Mesodermal cell (in vitro differentiated cells): ENCODE measurements at regions not wholly inside any gene's neighbourhood (a gene's known extent, or its start where the extent isn't known, plus 50 kb on each side); places are given as distances from the start of the nearest gene placed in this dataset.

Experiments used
- H3K27ac ChIP-seq: 2 replicates; pipeline ENCODE4 v1.7.0; 2013; ENCODE audit warnings: mild to moderate bottlenecking, low read depth, low read length, moderate library complexity; ENCODE audit not compliant: severe bottlenecking
- H3K36me3 ChIP-seq: 2 replicates; pipeline ENCODE4 v1.7.1; 2013; ENCODE audit warnings: mild to moderate bottlenecking, low read length, moderate library complexity; ENCODE audit not compliant: control insufficient read depth, insufficient read depth
- H3K4me1 ChIP-seq: one replicate; pipeline ENCODE4 v1.7.1; 2013; ENCODE audit warnings: mild to moderate bottlenecking, low read length; ENCODE audit not compliant: insufficient read depth, control insufficient read depth, poor library complexity, severe bottlenecking
- H3K4me3 ChIP-seq: 2 replicates; pipeline ENCODE4 v1.7.0; 2013; ENCODE audit warnings: low read length, control low read depth, mild to moderate bottlenecking; ENCODE audit not compliant: insufficient read depth, poor library complexity, severe bottlenecking; ENCODE audit errors: extremely low read depth
- H3K9me3 ChIP-seq: 2 replicates; pipeline ENCODE4 v1.7.1; 2013; ENCODE audit warnings: mild to moderate bottlenecking, low read length, moderate library complexity; ENCODE audit not compliant: control insufficient read depth
- WGBS, 2 experiments: methylation state at CpG; one replicate each; pipeline ENCODE4 v1.1.5; 2013; ENCODE audit warnings: missing lambda C conversion rate in 2 of 2; ENCODE audit not compliant: insufficient coverage in 2 of 2; 5-methylcytosine and 5-hydroxymethylcytosine counted together

GRCh38 chr18:57218281-57218680, 71.4 kb downstream of the BOD1L2 start:
- 94 to 100% methylated on average over 5 of the region's 6 CpGs for WGBS, 2 experiments
- H3K4me3 ChIP-seq: no peak overlapping the region

GRCh38 chr18:57219964-57220363, 73.1 kb downstream of the BOD1L2 start:
- Histone ChIP-seq H3K4me3 (no peak overlapping the region), H3K4me1 (no peaks in the 10 kb centered on the region), H3K27ac (no peak overlapping the region), H3K9me3 (no peaks in the 10 kb centered on the region), H3K36me3 (no peaks in the 10 kb centered on the region)

More at GRCh38 chr18:57218281-57218680, 71.4 kb downstream of the BOD1L2 start:
- no peaks in the 10 kb centered on the region for H3K36me3 ChIP-seq
- H3K4me1 ChIP-seq: no peaks in the 10 kb centered on the region
- no peaks in the 10 kb centered on the region for H3K9me3 ChIP-seq
- H3K27ac ChIP-seq: no peak overlapping the region

GRCh38 chr18:57220480-57220879, 73.6 kb downstream of the BOD1L2 start:
- WGBS, 2 experiments: 40% methylated on average over 1 of the region's 3 CpGs; no CpG with 5 or more reads in 1 of the 2 experiments
- no peaks in the 10 kb centered on the region for H3K9me3 ChIP-seq
- no peak overlapping the region for H3K4me3 ChIP-seq
- H3K36me3 ChIP-seq: no peaks in the 10 kb centered on the region
- H3K27ac ChIP-seq: no peak overlapping the region
- no peaks in the 10 kb centered on the region for H3K4me1 ChIP-seq

- Histone ChIP-seq H3K27ac (no peak overlapping the region), H3K9me3 (no peaks in the 10 kb centered on the region), H3K4me1 (no peaks in the 10 kb centered on the region), H3K4me3 (no peak overlapping the region), H3K36me3 (no peaks in the 10 kb centered on the region)
- 78 to 81% methylated on average over 8 of the region's 9 CpGs for WGBS, 2 experiments
Measured at GRCh38 chr18:57220930-57221483, 74.1 kb downstream of the BOD1L2 start.

- H3K4me3 ChIP-seq: no peak overlapping the region
- no peaks in the 10 kb centered on the region for H3K4me1 ChIP-seq
- no peaks in the 10 kb centered on the region for H3K9me3 ChIP-seq
- 48 to 64% methylated on average over 2 of the region's 4 CpGs for WGBS, 2 experiments
- H3K36me3 ChIP-seq: no peaks in the 10 kb centered on the region
- H3K27ac ChIP-seq: no peak overlapping the region
Measured at GRCh38 chr18:57223144-57223870, 76.4 kb downstream of the BOD1L2 start.

- WGBS, 2 experiments: 65 to 70% methylated on average over 7 of the region's 7 CpGs
- Histone ChIP-seq H3K36me3 (no peaks in the 10 kb centered on the region), H3K4me3 (no peak overlapping the region), H3K9me3 (no peaks in the 10 kb centered on the region), H3K27ac (no peak overlapping the region), H3K4me1 (peaks cover 5% of the 10 kb centered on the region)
Measured at GRCh38 chr18:57230861-57231585, 84.1 kb downstream of the BOD1L2 start.

GRCh38 chr18:57231864-57232263, 85.0 kb downstream of the BOD1L2 start:
- H3K36me3 ChIP-seq: no peaks in the 10 kb centered on the region
- H3K9me3 ChIP-seq: no peaks in the 10 kb centered on the region
- WGBS, 2 experiments: 81 to 100% methylated on average over 1 to 3 of the region's 3 CpGs
- H3K4me1 ChIP-seq: peaks cover 5% of the 10 kb centered on the region
- no peak overlapping the region for H3K27ac ChIP-seq
- no peak overlapping the region for H3K4me3 ChIP-seq

GRCh38 chr18:57234346-57234745, 87.5 kb downstream of the BOD1L2 start:
- no peak overlapping the region for H3K4me3 ChIP-seq
- H3K9me3 ChIP-seq: no peaks in the 10 kb centered on the region
- no peaks in the 10 kb centered on the region for H3K36me3 ChIP-seq
- H3K4me1 ChIP-seq: peaks cover 11% of the 10 kb centered on the region
- 74 to 83% methylated on average over 6 to 8 of the region's 9 CpGs for WGBS, 2 experiments
- no peak overlapping the region for H3K27ac ChIP-seq

GRCh38 chr18:57241869-57242268, 95.0 kb downstream of the BOD1L2 start:
- Histone ChIP-seq H3K4me3 (no peak overlapping the region), H3K27ac (no peak overlapping the region), H3K9me3 (no peaks in the 10 kb centered on the region), H3K4me1 (peaks cover 7% of the 10 kb centered on the region), H3K36me3 (no peaks in the 10 kb centered on the region)
- 90 to 100% methylated on average over 2 to 3 of the region's 3 CpGs for WGBS, 2 experiments

GRCh38 chr18:57242285-57242684, 95.4 kb downstream of the BOD1L2 start:
- Histone ChIP-seq H3K36me3 (no peaks in the 10 kb centered on the region), H3K4me3 (no peak overlapping the region), H3K9me3 (no peaks in the 10 kb centered on the region), H3K4me1 (peaks cover 7% of the 10 kb centered on the region), H3K27ac (no peak overlapping the region)
- WGBS, 2 experiments: 75 to 83% methylated on average over 1 of the region's 2 CpGs
